ENCODE measurements at regions not wholly inside any gene's neighbourhood (a gene's known extent, or its start where the extent isn't known, plus 50 kb on each side); places are given as distances from the start of the nearest gene placed in this dataset.

- DNase-seq (ENCODE audit: low read depth in 2 of 2) = no peak
These were observed 99.5 kb downstream of the MAFB start for GRCh38 chr20:40589581-40589980.

GRCh38 chr20:40588891-40589290 lies 100.1 kb downstream of the MAFB start:
- no peak for DNase-seq (ENCODE audit: low read depth in 2 of 2)

GRCh38 chr20:40587038-40587437 lies 102.0 kb downstream of the MAFB start:
- DNase-seq (ENCODE audit: low read depth in 2 of 2) = no peak

GRCh38 chr20:40584130-40584809 lies 104.8 kb downstream of the MAFB start:
- no peak for DNase-seq (ENCODE audit: low read depth in 2 of 2)

- no peak for DNase-seq (ENCODE audit: low read depth in 2 of 2)
These were observed 105.4 kb downstream of the MAFB start for GRCh38 chr20:40583636-40584035.

- DNase-seq (ENCODE audit: low read depth in 2 of 2) = no peak
These were observed 105.8 kb downstream of the MAFB start for GRCh38 chr20:40583205-40583604.

- no peak for DNase-seq (ENCODE audit: low read depth in 2 of 2)
These were observed 106.5 kb downstream of the MAFB start for GRCh38 chr20:40582531-40582930.

GRCh38 chr20:40579701-40580100 lies 109.3 kb downstream of the MAFB start:
- no peak for DNase-seq (ENCODE audit: low read depth in 2 of 2)

- no peak for DNase-seq (ENCODE audit: low read depth in 2 of 2)
These were observed 110.1 kb downstream of the MAFB start for GRCh38 chr20:40578961-40579360.

- DNase-seq (ENCODE audit: low read depth in 2 of 2) = no peak
These were observed 113.2 kb downstream of the MAFB start for GRCh38 chr20:40575851-40576250.

- DNase-seq (ENCODE audit: low read depth in 2 of 2) = no peak
These were observed 116.8 kb downstream of the MAFB start for GRCh38 chr20:40572251-40572650.

- no peak for DNase-seq (ENCODE audit: low read depth in 2 of 2)
These were observed 117.4 kb downstream of the MAFB start for GRCh38 chr20:40571639-40572038.

GRCh38 chr20:40568200-40568599 lies 120.8 kb downstream of the MAFB start:
- DNase-seq (ENCODE audit: low read depth in 2 of 2) = no peak

GRCh38 chr20:40565682-40566040 lies 123.4 kb downstream of the MAFB start:
- DNase-seq (ENCODE audit: low read depth in 2 of 2) = no peak

- no peak for DNase-seq (ENCODE audit: low read depth in 2 of 2)
These were observed 123.9 kb downstream of the MAFB start for GRCh38 chr20:40565001-40565681.

GRCh38 chr20:40563296-40563950 lies 125.6 kb downstream of the MAFB start:
- DNase-seq (ENCODE audit: low read depth in 2 of 2) = no peak

- no peak for DNase-seq (ENCODE audit: low read depth in 2 of 2)
These were observed 127.0 kb downstream of the MAFB start for GRCh38 chr20:40562031-40562430.

- no peak for DNase-seq (ENCODE audit: low read depth in 2 of 2)
These were observed 127.8 kb downstream of the MAFB start for GRCh38 chr20:40561187-40561586.

GRCh38 chr20:40558212-40558611 lies 130.8 kb downstream of the MAFB start:
- DNase-seq (ENCODE audit: low read depth in 2 of 2) = no peak

- DNase-seq (ENCODE audit: low read depth in 2 of 2) = no peak
These were observed 137.9 kb downstream of the MAFB start for GRCh38 chr20:40551125-40551530.

- DNase-seq (ENCODE audit: low read depth in 2 of 2) = no peak
These were observed 141.4 kb downstream of the MAFB start for GRCh38 chr20:40547483-40548091.

GRCh38 chr20:40545478-40545877 lies 143.6 kb downstream of the MAFB start:
- DNase-seq (ENCODE audit: low read depth in 2 of 2) = no peak

GRCh38 chr20:40542065-40542464 lies 147.0 kb downstream of the MAFB start:
- no peak for DNase-seq (ENCODE audit: low read depth in 2 of 2)

Measured in stimulated activated CD8-positive, alpha-beta memory T cell treated with anti-CD3 and anti-CD28 coated beads, Interleukin-2, amount 100 ng/mL, for 48 hours (primary cell).